Heart left ventricle (tissue), 16 donors: ENCODE measurements at regions not wholly inside any gene's neighbourhood (a gene's known extent, or its start where the extent isn't known, plus 50 kb on each side); places are given as distances from the start of the nearest gene placed in this dataset.

ENCODE experiments used
- ATAC-seq, 4 donors: fragments of 200-7000 bp; cut with Tn5 transposase; one replicate each; pipeline ENCODE4 v1.9.1; 2020 to 2022; ENCODE audit warnings: moderate library complexity in 4 of 4, mild to moderate bottlenecking in 3 of 4, moderate number of reproducible peaks in 1 of 4
- DNase-seq, 5 donors: peaks; one replicate each; pipeline ENCODE4 v3.0.0-alpha.2; 2020
- H3K27ac ChIP-seq, 12 donors: fragments of 200-600 bp; sonication (generic) in 4 of 12; one replicate each; pipeline versions ENCODE4 v1.5.0 to v1.8.0; 2016 to 2022; ENCODE audit warnings: mild to moderate bottlenecking in 2 of 12
- H3K27me3 ChIP-seq, 9 donors: fragments of 200-600 bp; sonication (generic) in 2 of 9; one replicate each; pipeline versions ENCODE4 v1.5.1 to v1.8.0; 2016 to 2022; ENCODE audit warnings: mild to moderate bottlenecking in 3 of 9
- H3K36me3 ChIP-seq, 9 donors: fragments of 200-600 bp; sonication (generic) in 2 of 9; one replicate each; pipeline versions ENCODE4 v1.5.0 to v1.8.0; 2018 to 2022; ENCODE audit warnings: mild to moderate bottlenecking in 2 of 9
- H3K4me1 ChIP-seq, 12 donors: fragments of 200-600 bp; sonication (generic) in 4 of 12; one replicate each; pipeline versions ENCODE4 v1.5.0 to v1.8.0; 2016 to 2022; ENCODE audit warnings: mild to moderate bottlenecking in 3 of 12
- H3K4me3 ChIP-seq, 12 donors: fragments of 200-600 bp; sonication (generic) in 4 of 12; one replicate each; pipeline versions ENCODE4 v1.5.0 to v1.8.0; 2017 to 2022; ENCODE audit warnings: mild to moderate bottlenecking in 9 of 12, moderate library complexity in 4 of 12
- H3K9me3 ChIP-seq, 12 donors: fragments of 200-600 bp; sonication (generic) in 4 of 12; one replicate each; pipeline versions ENCODE4 v1.5.0 to v1.8.0; 2016 to 2022; ENCODE audit warnings: mild to moderate bottlenecking in 1 of 12
- CTCF ChIP-seq, 12 donors: fragments of 200-600 bp; sonication (generic) in 4 of 12; IDR thresholded peaks; one replicate each; pipeline versions ENCODE4 v1.5.0 to v1.8.0; 2018 to 2022; ENCODE audit warnings: antibody characterized with exemption in 12 of 12, mild to moderate bottlenecking in 5 of 12
- POLR2A ChIP-seq, 2 donors: fragments of 450-650 bp; IDR thresholded peaks; one replicate each; pipeline ENCODE4 v1.6.1; 2017; ENCODE audit warnings: antibody characterized with exemption in 2 of 2, mild to moderate bottlenecking in 2 of 2, moderate library complexity in 2 of 2
- WGBS, 4 donors: extraction: QIAGEN DNeasy Blood & Tissue Kit in 2 of 4; methylation state at CpG; one replicate each; pipeline versions ENCODE4 v1.1.5 to v1.1.7; 2013 to 2018; 5-methylcytosine and 5-hydroxymethylcytosine counted together
- intact Hi-C, 10 donors: fragments of 100-400 bp; cut with DNase I; formaldehyde crosslinking; loops; one replicate each; pipeline versions ENCODE4 v1.11.1 to v1.14.2; 2022
- donor health status: ischemic (EF 13 %, LVEDD 7.1; RV severe dilation, severe dysfunction).
- donor health status: healthy with polysubstance abuse.
- donor health status: DM: no; HTN: yes; CAD: no.
- donor health status: DM: no; HTN: no; CAD: no.
- donor health status: ischemic (EF 25% LVEDD 6.9; RV normal size, moderate dysfunction).
- donor health status: ischemic (EF 25% LVEDD 5.7; RV mildly dilated, moderate dysfunction).
- donor health status: healthy.
- donor health status: DM: yes; HTN: yes; CAD: no.
- donor health status: ischemic (EF 35%, LVEDD 5.7; RV mildly dilated, moderate dysfunction).
- donor health status: nonischemic (EF 11% LVEDD 7.7; RV severe dilation, severe dysfunction).
- donor health status: DM: yes; HTN: yes; CAD: no.
- donor health status: PGD.
- donor health status: ischemic (EF 29% LVEDD 5.4; RV normal size, mild dysfunction).
- donor health status: nonischemic (EF 23%, LVEDD 6.1; RV moderate dilation, normal function).

GRCh38 chr10:57430376-57430775 is 837.3 kb downstream of the IPMK start:
- Histone ChIP-seq H3K9me3 (no peaks in the 10 kb centered on the region), H3K27ac (no peak overlapping the region), H3K27me3 (no peaks in the 10 kb centered on the region), H3K4me3 (no peak overlapping the region), H3K4me1 (no peaks in the 10 kb centered on the region), H3K36me3 (no peaks in the 10 kb centered on the region)
- 50 to 65% (median 59%) methylated on average over 2 of the region's 2 CpGs for WGBS, 4 donors
- ATAC-seq (no peak), DNase-seq (no peak)
- intact Hi-C loops, result no loop called here
- TF ChIP-seq CTCF (IDR thresholded peaks at IDR 0.05), result no peak
- TF ChIP-seq POLR2A (IDR thresholded peaks at IDR 0.05), result no peak

- H3K27me3 ChIP-seq, result no peaks in the 10 kb centered on the region
- H3K4me1 ChIP-seq, result no peaks in the 10 kb centered on the region
- H3K27ac ChIP-seq, result no peak overlapping the region
- peaks cover 0 to 8% (median 0%) of the 10 kb centered on the region in 12 donors for H3K9me3 ChIP-seq
- H3K4me3 ChIP-seq, result no peak overlapping the region
- no peak for ATAC-seq
- no peak for TF ChIP-seq CTCF (IDR thresholded peaks at IDR 0.05)
- no peak for TF ChIP-seq POLR2A (IDR thresholded peaks at IDR 0.05)
- 72 to 75% (median 73%) methylated on average over 2 of the region's 2 CpGs for WGBS, 4 donors
- DNase-seq, result no peak
- intact Hi-C loops, result no loop called here
- H3K36me3 ChIP-seq, result no peaks in the 10 kb centered on the region
These were observed 846.8 kb downstream of the IPMK start for GRCh38 chr10:57420881-57421280.

- no peak overlapping the region for H3K4me3 ChIP-seq
- no peaks in the 10 kb centered on the region for H3K4me1 ChIP-seq
- ATAC-seq (no peak), DNase-seq (no peak)
- intact Hi-C loops, result no loop called here
- peaks cover 0 to 8% (median 0%) of the 10 kb centered on the region in 12 donors for H3K9me3 ChIP-seq
- no peak for TF ChIP-seq CTCF (IDR thresholded peaks at IDR 0.05)
- no peak for TF ChIP-seq POLR2A (IDR thresholded peaks at IDR 0.05)
- H3K27ac ChIP-seq, result no peak overlapping the region
- H3K27me3 ChIP-seq, result no peaks in the 10 kb centered on the region
- H3K36me3 ChIP-seq, result no peaks in the 10 kb centered on the region
- WGBS, 4 donors, result 85 to 91% (median 89%) methylated on average over 6 of the region's 6 CpGs
These were observed 849.2 kb downstream of the IPMK start for GRCh38 chr10:57418476-57418875.

- DNase-seq (no peak), ATAC-seq (no peak)
- intact Hi-C loops, result no loop called here
- no peaks in the 10 kb centered on the region for H3K9me3 ChIP-seq
- H3K4me1 ChIP-seq, result no peaks in the 10 kb centered on the region
- H3K36me3 ChIP-seq, result no peaks in the 10 kb centered on the region
- no peak overlapping the region for H3K4me3 ChIP-seq
- 75 to 82% (median 78%) methylated on average over 5 of the region's 5 CpGs for WGBS, 4 donors
- no peaks in the 10 kb centered on the region for H3K27me3 ChIP-seq
- TF ChIP-seq POLR2A (IDR thresholded peaks at IDR 0.05) (no peak), CTCF (IDR thresholded peaks at IDR 0.05) (no peak)
- no peak overlapping the region for H3K27ac ChIP-seq
These were observed 871.8 kb downstream of the IPMK start for GRCh38 chr10:57395923-57396322.
